Cardiac muscle cell (in vitro differentiated cells and primary cell): ENCODE measurements at regions not wholly inside any gene's neighbourhood (a gene's known extent, or its start where the extent isn't known, plus 50 kb on each side); places are given as distances from the start of the nearest gene placed in this dataset.

Experiments
- DNase-seq, 2 donors: peaks; one replicate each; pipeline versions ENCODE4 v3.0.0 to v3.0.0-alpha.2; 2010 to 2017; ENCODE audit warnings: low read depth in 1 of 2, low spot score in 1 of 2
- H3K27ac ChIP-seq: fragments of 200-600 bp; sonication (generic); 2 replicates; pipeline ENCODE4 v1.5.1; 2016
- H3K27me3 ChIP-seq: fragments of 200-600 bp; sonication (generic); 2 replicates; pipeline ENCODE4 v1.6.0; 2016; ENCODE audit warnings: control low read depth
- H3K36me3 ChIP-seq: fragments of 200-600 bp; sonication (generic); 2 replicates; pipeline ENCODE4 v1.5.1; 2016; ENCODE audit warnings: control low read depth
- H3K4me1 ChIP-seq: fragments of 200-600 bp; sonication (generic); 2 replicates; pipeline ENCODE4 v1.8.1; 2017; ENCODE audit warnings: low read depth, mild to moderate bottlenecking, mixed run types
- H3K4me3 ChIP-seq: fragments of 200-600 bp; sonication (generic); 2 replicates; pipeline ENCODE4 v1.5.1; 2016; ENCODE audit warnings: mild to moderate bottlenecking
- H3K9me3 ChIP-seq: fragments of 200-600 bp; sonication (generic); 2 replicates; pipeline ENCODE4 v1.5.1; 2017; ENCODE audit warnings: low read depth, mild to moderate bottlenecking, control low read depth
- CTCF ChIP-seq: IDR thresholded peaks from 2 replicates; pipeline ENCODE4 v1.5.1; 2012; ENCODE audit warnings: low read depth, mild to moderate bottlenecking, low read length

GRCh38 chr1:90544356-90544755 is 172.7 kb downstream of the BARHL2 start:
- H3K9me3 ChIP-seq: no peaks in the 10 kb centered on the region

DNA sequence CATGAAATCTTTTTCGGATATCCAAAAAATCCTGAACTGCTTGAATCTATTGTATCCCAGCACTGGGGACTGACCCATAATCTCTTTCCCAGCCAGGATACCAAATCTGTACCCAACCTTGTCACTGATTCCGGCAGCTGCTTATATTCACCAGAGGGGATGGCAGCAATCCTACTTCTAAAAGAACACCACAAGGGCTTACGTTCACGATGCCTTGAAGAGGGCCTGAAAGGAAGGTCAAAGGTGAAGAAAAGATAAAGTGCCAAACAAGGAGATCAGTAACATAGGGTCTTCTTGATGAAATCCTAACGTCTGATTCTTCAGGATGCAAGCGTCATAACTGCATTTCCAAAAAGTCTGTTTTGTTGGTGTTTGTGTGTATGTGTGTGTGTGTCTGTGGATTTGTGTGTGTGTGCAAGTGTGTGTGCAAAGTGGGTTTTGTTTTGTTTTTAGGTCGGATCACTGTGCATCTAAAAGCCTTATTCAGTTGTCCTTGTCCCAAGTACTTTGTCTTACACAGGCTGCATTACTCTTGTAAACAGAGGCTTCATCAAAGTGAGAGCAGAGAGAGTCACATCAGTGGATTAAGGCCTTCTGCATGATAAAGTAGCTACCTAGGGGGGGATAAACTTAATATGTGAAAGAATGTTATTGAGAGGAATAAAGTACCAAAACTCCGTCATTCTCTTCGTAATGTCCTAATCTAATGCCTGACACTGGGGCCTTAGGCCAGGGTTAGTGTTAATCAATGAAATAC is 179.3 kb downstream of the BARHL2 start:
- Histone ChIP-seq H3K27ac (peak overlapping the region; percentile 59), H3K4me1 (peaks cover 12% of the 10 kb centered on the region), H3K36me3 (no peaks in the 10 kb centered on the region), H3K4me3 (no peak overlapping the region), H3K27me3 (no peaks in the 10 kb centered on the region), H3K9me3 (no peaks in the 10 kb centered on the region)
- peak in 1 of 2 donors; percentile 36 for DNase-seq
- TF ChIP-seq CTCF: no peak

More at GRCh38 chr1:90544356-90544755, 172.7 kb downstream of the BARHL2 start:
- Histone ChIP-seq H3K36me3 (no peaks in the 10 kb centered on the region), H3K27ac (no peak overlapping the region), H3K4me1 (peaks cover 24% of the 10 kb centered on the region), H3K4me3 (no peak overlapping the region), H3K27me3 (no peaks in the 10 kb centered on the region)
- DNase-seq: no peak
- TF ChIP-seq CTCF: no peak

- no peak for TF ChIP-seq CTCF
- no peak for DNase-seq
- no peaks in the 10 kb centered on the region for H3K36me3 ChIP-seq
- no peaks in the 10 kb centered on the region for H3K9me3 ChIP-seq
- H3K27ac ChIP-seq: no peak overlapping the region
- H3K4me3 ChIP-seq: no peak overlapping the region
- no peaks in the 10 kb centered on the region for H3K27me3 ChIP-seq
- H3K4me1 ChIP-seq: peaks cover 9% of the 10 kb centered on the region
Observed at GRCh38 chr1:90534663-90535295, 182.3 kb downstream of the BARHL2 start.

GRCh38 chr1:90534116-90534515 is 183.0 kb downstream of the BARHL2 start:
- no peak overlapping the region for H3K27ac ChIP-seq
- no peak overlapping the region for H3K4me3 ChIP-seq
- H3K4me1 ChIP-seq: peaks cover 9% of the 10 kb centered on the region
- H3K36me3 ChIP-seq: no peaks in the 10 kb centered on the region
- no peaks in the 10 kb centered on the region for H3K9me3 ChIP-seq
- no peak for TF ChIP-seq CTCF
- no peak for DNase-seq
- H3K27me3 ChIP-seq: no peaks in the 10 kb centered on the region

GRCh38 chr1:90526954-90527353 is 190.1 kb downstream of the BARHL2 start:
- H3K4me3 ChIP-seq: no peak overlapping the region
- H3K36me3 ChIP-seq: no peaks in the 10 kb centered on the region
- no peak for TF ChIP-seq CTCF
- no peaks in the 10 kb centered on the region for H3K27me3 ChIP-seq
- H3K4me1 ChIP-seq: peaks cover 4% of the 10 kb centered on the region
- DNase-seq: no peak
- no peak overlapping the region for H3K27ac ChIP-seq
- H3K9me3 ChIP-seq: no peaks in the 10 kb centered on the region
